HG02981 (cell line): ENCODE measurements at regions not wholly inside any gene's neighbourhood (a gene's known extent, or its start where the extent isn't known, plus 50 kb on each side); places are given as distances from the start of the nearest gene placed in this dataset.

Experiments used
- ATAC-seq: cut with Tn5 transposase; IDR thresholded peaks from one replicate; pipeline ENCODE4 v1.9.1; 2021; ENCODE audit warnings: mild to moderate bottlenecking, moderate library complexity; ENCODE audit not compliant: unreplicated experiment

DNA sequence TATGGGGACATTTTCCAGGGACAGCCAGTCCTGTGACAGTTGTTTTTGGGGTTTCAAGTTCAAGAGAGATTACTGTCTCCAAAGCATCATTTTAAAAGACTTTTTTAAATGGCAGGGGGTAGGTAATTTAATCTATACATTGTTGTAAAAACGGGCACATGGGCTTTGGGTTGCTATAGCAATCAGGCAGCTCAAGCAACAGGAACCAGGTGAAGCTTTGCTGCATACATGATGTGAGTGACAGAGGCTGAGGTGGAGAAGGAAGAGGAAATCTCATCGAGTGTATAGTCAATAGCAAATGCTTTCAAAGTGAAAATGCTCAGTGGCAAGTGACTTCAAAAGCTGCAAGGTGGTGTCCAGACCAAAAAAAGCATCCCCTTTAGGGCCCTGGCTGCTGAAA is 277.4 kb upstream of the JAG1 start:
- no peak for ATAC-seq

DNA sequence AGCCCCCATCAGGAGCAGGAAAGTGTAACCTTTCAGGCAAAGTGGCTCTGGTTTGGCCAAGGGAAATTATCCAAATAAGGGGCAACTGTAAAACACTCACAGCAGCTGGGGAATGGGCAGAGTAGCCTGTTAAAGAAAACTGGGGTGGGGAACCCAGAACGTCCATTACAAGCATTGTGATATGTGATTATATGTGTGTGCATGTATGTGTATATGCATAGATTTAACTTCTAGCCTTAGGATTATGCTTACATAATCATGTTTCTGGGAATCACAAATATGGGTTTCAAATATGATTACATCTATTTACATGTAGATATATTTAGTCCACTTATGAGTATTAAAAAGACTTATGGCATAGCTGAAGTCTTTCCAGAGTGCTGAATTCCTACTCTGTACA is 278.1 kb upstream of the JAG1 start:
- ATAC-seq, result no peak

DNA sequence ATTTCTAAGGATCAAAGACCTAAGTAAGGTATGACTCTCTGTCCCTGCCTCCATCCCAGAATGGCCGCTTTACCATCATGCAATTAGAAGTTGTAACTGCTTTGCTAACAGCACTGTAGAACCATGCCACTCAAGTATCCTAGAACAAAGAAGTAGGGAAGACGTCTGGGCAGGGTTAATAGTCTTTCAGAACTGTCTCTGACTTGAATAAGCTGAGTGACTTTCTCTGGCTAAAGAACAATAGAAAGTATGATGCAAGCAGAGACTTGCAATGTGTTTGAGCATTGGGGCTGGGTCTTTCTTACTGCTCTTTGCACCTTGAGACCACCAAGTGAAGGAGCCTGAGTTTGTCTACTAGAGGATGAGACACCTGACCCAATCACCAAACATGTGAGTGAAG is 279.6 kb upstream of the JAG1 start:
- ATAC-seq, result no peak

DNA sequence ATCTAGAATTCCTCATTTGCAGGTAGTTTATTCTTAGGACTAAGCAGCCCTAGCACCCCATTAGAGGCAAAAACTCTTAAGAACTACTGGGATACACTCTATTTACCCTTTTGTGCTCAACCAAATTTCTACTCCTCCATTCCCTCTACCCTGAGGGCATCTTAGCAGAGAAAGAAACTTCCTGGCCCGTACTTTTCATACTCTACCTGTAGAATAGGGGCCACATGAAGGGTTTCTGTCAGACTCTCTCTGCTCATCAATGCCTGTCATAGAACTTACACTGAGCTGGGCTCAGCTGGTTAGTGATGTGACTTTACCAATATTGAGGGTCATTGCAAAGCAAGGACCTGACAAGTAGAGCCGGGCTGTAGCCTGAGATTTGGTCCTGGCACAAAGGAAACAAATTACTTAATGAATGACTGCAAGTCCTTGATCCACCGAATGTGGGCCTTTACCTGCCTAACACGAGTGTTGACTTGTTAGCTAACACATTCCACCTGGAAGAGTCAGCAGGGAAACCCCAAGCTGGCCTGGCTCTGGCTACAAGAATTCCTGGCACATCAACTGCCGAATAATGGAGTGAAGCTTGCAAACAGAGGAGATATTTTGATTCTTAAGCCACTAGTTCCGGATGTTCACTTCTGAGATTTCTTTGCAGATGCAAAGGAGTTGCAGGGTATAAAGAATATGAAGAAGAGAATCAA is 280.5 kb upstream of the JAG1 start:
- no peak for ATAC-seq

DNA sequence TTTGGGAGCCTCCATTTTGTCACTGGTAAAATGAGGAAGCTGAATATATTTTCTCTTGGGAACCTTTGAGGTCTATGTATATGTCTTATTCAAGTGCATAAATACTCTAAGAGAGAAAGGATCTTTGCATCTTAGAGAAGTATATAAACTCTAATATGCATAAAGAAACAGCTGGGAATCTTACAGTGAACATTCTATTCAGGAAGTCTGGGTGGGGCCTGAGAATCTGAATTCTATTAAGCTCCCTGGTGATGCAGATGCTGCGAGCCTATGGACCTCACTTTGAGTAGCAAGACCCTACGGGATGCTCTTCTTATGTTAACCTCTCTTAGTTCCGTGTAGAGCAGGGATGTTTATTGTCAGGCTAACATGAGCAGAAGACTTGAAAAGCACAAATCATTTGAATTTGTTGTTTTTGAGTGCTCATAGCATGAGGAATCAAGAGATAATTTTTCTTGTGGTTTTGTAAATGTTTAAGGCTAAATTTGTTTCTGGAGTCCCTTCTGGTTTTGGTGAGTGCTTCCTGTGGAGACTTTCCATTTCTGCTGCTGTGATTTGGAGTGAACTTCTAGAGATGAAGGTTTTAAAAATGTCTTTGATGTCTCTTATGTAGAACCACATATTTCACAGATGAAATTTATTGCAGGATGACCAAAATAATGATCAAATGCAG is 281.2 kb upstream of the JAG1 start:
- ATAC-seq, result no peak

DNA sequence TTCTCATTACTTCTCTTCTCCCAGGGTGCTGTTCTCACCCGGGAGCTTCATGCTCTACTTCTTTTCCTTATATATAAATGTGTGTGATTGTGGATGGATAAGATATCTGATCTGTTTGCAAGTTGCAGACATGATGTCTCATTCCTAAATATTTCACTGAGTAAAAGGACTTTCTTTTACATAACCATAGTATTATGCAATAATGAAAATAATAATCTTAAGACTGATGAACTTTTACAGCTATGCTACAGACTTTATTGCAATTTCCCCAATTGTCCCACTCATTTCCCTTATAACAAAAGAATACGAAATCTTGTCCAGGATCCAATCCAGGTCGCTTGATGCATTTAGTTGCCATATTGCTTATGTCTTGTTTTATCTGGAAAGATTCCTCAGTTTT is 284.5 kb upstream of the JAG1 start:
- ATAC-seq, result no peak

DNA sequence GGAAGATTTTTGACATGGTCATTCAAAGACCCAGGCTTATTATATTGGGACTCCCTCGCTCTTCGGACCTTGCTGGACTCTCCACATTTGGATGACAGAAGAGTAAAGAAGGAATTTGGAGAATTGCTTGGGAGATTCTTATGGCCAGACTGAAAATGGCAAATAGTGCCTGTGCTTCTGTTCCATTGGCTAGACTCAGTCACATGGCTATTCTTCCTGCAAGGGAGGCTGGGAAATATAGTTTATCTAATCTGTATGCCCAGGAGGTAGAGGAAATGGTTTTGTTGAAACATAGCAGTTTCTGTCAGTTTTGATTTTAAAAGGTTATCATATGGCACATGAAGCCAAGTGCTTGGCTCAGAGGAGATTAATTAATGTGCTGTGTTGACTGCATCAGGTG is 286.6 kb upstream of the JAG1 start:
- no peak for ATAC-seq

DNA sequence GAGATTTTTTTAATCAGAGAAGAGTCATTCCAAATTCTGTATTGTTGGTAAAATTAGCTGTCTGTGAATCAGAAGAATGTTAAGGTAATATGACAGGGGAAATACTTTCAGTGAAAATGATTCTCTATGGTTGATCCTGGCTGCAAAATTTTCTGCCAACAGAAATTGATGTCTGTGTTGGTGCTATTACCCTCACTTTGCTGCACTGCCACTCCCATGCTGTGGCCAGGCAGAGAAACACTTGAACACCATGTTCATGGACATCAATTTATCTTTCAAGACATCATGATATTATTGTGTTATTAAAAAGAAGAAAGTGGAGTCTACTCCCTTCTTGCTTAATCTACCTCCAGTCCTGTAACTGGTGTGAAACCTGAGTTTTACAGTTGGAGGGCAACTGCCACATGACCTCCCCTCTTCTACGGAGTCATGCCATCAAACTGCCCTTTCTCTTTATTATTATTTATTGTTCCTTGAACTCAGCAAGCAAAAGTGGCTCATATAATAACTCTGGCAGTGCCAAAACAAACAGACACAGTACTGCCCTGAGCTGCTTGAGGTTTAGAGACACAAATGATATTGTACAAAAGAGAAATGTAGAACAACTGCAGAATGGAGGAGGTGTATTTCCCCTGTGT is 288.0 kb upstream of the JAG1 start:
- no peak for ATAC-seq

DNA sequence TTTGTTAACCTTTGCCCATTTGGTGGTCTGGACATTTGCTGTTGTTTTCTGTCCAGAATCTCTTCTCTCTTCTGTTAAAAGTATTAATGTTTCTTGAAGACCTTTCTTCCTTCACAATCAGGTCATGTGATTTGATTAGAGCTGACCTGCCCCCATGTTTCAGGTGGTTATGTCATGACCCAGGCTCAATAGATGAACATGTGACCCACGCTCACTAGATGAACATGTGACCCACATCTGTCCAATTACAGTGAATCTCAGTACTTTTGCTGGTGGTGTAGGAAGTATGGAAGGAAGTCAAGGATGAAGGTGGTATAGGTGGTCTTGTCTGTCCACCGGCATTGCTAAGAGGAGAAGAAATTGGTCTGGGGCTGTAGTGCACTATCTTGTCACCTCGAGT is 289.1 kb upstream of the JAG1 start:
- ATAC-seq, result no peak

DNA sequence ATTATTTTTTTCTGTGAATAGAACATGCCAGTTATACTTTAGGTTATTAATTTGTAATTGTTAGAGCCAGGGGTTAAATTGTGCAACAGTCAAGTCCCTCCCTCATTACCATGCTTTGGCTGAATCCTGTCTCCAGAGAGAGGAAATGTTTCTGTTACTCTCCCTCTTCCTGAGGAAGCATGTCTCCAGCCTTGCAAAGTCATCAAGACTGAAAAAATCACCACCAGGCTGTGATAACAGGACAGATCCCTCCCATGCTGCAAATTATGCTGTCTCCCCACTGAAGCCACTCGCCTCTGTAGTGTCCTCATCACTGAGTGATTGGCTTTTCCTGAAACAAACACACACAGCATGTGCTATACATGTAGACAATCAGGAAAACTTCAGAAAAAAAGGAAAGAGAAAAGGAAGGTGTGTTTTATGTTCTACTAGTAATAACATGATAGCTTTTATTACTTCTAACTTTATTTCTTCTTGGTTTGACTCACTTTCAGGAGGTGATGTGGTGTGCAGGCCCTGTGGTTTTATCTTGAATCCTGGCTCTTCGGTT is 290.0 kb upstream of the JAG1 start:
- ATAC-seq, result no peak

DNA sequence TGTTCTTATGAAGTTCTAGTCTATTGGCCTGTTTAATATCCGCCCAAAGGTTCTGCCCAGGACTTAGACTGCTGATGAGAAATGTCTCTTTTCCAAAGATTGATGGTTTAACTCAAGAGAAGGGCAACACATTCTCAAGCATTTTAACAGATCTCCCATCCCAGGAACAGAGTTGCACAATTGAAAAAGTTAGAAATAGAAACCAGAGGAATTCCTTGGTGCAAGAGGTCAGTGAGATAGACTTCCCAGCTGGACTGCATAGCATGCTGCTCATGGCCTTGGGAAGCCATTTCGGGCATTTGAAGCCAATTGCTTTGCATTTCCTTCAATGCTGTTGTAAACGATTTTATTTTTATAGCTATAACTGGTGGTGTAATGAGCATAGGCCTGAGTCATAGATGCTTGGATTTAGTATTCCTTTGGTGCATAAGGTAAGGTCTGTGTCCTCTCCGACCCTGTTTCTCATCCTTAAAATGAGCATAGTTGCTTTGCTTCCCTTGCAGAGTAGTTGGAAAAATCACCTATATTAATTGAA is 292.2 kb upstream of the JAG1 start:
- no peak for ATAC-seq

DNA sequence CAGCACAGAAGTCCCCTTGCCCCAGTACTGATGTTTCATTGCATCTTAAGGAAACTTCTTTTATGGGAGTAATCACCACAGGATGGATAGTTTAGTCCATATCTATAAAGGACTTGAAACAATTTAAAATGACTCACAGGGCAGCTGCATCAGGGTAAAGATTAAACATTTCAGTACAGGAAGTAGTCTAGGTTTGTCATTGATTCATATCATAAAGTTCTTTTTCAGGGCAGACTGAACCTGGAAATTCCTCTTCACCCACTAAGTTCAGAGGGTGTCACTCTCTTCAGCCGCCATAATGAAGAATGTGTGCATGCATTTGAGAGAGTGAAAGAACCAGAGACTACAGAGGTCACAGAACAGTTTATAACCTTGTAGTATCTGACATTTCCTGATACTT is 296.3 kb upstream of the JAG1 start:
- ATAC-seq, result no peak

DNA sequence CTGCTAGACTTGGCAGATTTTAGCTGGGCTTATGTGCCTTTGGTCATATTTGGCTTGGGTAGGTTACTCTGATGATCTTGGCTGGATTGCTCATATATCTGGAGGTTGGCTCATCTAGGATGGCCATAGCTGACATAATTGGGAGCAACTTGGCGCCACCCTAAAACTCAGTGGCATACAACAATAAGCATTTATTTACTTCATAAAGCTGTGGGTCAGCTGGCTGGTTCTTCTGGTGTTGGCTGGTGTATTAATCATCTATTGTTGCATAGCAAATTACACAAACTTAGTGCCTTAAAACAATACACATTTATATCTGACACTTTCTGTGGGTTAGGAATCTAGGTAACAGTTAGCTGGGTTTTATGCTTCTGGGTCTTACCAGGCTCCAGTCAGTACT is 297.3 kb upstream of the JAG1 start:
- ATAC-seq, result no peak

DNA sequence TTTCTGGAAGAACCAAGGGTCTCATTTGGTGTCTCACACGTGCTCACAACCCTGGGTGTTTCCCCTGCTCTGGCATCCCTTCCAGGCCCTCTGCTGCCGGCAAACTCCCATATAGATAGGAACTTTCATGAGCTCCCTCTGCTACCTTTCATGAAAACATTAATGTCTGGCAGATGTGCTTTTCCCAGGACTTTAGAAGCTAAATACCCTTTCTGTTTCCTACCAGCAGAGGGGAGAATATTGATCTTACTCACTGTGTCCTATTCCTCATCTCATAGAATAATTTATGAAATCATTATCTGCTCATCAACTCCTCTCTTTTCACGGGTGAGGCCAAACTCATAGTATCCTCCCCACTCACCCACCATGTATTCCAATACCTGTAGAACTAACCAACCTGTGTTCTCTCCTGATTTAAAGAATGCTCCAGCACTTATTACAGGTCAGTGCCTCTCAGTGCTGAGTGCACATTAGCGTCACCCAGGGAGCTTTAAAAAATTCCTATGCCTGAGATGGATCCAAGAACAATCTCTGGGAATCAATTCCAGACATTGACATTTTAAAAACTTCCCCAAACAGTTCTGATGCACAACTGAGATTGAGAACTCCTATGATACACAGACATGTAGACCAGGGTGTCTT is 298.5 kb upstream of the JAG1 start:
- ATAC-seq, result no peak

DNA sequence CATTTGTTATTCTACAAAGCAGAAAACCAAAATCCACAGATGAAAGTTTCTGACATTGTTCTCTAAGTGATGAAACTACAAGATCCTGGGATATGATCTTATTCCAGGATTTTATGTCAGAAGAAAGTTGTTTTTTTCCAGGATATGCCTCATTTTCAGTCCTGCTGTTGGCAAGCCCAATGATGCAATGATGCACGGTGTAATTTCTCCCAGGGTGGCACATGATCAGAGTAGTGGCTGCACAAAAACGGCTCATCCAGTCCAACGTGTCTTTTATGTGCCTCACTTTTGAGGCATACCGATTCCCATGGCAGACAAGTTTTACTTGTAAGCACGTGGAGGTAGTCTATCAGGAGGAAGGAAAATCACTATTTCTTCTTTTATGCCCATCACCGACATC is 302.3 kb upstream of the JAG1 start:
- no peak for ATAC-seq

DNA sequence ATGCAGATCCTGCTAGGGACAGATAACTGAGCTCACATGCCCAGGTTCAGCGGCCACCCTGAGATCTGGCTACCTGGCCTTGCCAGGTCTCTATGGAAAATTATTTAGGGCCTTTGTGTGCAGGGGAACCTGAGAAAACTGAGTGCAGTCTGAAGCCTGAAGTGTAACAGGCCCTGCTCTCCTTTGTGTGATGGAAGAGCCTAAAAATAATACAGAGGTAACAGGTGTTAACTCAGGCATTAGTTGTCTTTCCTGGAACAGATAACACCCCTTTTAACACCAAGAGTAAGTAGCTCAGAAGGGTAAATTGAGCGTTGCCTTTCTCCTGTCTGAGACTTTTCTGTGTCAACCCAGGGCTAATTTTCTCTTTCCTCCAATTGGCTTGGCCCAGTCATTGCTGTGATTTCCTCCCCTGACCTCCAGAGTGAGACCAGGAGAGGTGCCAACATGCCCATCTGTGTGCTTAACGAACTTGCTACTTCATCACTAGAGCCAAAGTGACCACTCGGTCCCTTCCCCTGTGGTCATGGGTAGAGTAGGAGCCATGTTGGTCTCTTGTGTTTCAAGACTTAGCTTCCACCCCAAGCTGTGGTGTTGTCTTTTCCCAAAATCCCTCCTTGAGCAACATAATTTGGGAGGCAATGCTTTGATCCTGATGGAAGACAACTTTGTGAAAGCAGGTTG is 304.4 kb upstream of the JAG1 start:
- no peak for ATAC-seq

DNA sequence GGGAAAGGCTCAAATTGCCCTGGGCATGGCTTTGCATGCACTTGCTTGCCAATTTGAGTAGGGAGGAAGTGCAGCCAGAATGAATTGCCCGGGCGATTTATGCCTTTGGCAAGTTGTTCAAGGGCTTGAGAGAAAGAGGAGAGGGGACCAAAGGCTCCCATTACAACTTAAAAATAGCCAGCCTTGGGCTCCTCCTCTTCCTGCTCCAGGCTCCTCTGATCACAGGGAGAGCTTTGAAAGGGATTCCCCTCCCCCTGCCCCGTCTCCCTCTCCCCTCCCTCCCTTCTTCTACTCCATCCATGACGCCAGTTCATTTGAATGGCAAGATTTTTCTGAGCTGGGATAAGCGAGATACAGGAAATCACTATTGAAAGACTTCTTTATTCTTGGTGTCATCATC is 304.9 kb upstream of the JAG1 start:
- no peak for ATAC-seq

DNA sequence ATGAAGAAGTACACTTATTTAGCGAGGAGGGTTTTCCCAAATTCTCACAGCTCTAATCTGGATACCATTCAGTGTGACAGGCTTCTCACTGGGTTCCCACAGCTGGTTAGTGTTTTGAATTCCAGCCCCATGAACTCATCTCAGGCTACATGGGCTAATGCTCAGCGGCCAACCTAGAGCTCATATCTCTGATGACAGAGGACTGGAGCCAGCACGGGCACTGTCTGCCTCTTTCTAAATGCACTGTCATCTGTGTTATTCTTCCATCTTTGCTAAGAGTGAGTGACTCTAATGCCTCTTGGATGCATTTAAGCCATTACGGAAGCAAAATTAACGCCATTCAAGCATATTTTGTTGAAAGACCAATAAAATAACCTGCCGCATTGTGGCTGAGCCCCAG is 308.9 kb upstream of the JAG1 start:
- ATAC-seq, result no peak

DNA sequence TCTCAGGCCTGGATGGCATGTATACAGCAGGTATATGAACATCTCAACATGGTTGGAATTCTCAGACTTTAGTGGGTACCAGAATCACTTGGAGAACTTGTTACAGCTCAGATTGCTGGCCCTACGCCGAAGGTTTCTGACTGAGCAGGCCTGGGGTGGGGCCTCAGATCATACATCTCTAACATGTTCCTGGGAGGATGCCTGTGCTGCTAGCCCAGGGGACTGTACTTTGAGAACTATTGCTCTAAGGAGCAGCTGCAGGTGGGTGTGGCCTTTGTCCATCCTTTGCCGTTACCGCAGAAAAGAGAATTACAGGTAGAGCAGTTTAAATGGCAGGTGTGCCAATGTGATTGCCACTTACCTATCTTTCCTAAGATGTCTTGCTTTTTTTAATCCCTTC is 310.5 kb upstream of the JAG1 start:
- ATAC-seq, result no peak

DNA sequence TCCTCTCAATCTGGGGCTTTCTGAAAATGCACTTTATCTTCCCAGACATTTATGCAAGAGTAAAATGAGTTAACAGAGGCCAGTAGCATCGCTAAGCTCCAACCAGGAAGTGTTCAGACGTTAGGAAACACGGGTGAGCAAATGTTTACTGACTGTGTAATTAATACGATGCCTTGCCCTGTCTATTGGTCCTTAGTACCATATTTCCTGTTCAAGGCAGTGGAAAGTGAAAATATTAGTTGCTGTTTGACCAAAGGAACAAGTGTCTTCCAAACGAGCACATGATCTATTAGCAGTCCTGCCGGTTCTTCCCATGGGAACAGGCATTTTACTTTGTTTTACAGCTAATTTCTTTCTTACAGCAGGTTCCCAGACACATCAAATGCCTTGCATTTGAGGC is 311.1 kb upstream of the JAG1 start:
- no peak for ATAC-seq

DNA sequence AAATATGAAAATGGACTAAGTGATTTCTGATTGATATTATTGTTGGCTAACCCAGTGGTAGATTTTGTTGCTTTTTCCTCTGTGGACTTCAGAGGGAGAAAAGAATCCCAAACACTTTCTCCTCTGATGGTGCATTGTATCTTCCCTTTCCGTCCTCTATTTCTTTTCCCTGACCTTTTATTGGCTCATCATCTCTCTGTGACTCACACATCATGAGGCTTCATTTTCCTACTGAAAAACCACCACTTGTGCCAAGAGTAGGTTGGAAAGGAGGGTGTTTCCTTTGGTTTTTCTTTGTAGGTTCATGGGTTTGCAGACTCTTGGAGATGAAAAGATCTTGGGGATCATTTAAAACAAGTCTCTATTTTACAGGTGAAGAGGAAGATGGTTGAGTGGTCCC is 311.7 kb upstream of the JAG1 start:
- no peak for ATAC-seq
